Caco-2 (cell line): ENCODE measurements at regions not wholly inside any gene's neighbourhood (a gene's known extent, or its start where the extent isn't known, plus 50 kb on each side); places are given as distances from the start of the nearest gene placed in this dataset.
A peak's percentile ranks its signal among the peaks of the same experiment; 100 is the strongest.

Source experiments
- BruUV-seq: library from RNA; stranded (reverse); fragments of 400-500 nt; replicated peaks from 2 replicates; lab custom pipeline; 2021; lab: Mats Ljungman, UMichigan
- CTCF ChIA-PET: fragments of 300-600 bp; sonication (Branson Sonifier 250); formaldehyde crosslinking; loops from one replicate; lab custom pipeline; 2022; ENCODE audit warnings: antibody characterized with exemption; lab: Charles Lee
- POLR2A ChIA-PET: fragments of 300-600 bp; sonication (Branson Sonifier 250); formaldehyde crosslinking; loops from one replicate; lab custom pipeline; 2022; ENCODE audit warnings: antibody characterized with exemption; lab: Charles Lee
- DNase-seq, 2 experiments: peaks; one replicate each; pipeline versions ENCODE4 v3.0.0 to v3.0.0-alpha.2; 2020 to 2022
- H3K27me3 ChIP-seq: replicated peaks from 2 replicates; pipeline ENCODE4 v1.6.0; 2011; ENCODE audit warnings: low read length; ENCODE audit not compliant: control insufficient read depth, insufficient read depth
- H3K36me3 ChIP-seq: 2 replicates; pipeline ENCODE4 v1.5.1; 2011; ENCODE audit warnings: low read length; ENCODE audit not compliant: control insufficient read depth, insufficient read depth
- H3K4me1 ChIP-seq: fragments of 250-450 bp; sonication (Bioruptor Pico); 2 replicates; pipeline ENCODE4 v1.5.1; 2020; ENCODE audit warnings: mild to moderate bottlenecking
- H3K4me3 ChIP-seq: 2 replicates; pipeline ENCODE4 v1.5.1; 2011; ENCODE audit warnings: low read depth, mild to moderate bottlenecking, control low read depth, low read length
- H3K9me3 ChIP-seq: fragments of 250-450 bp; sonication (Bioruptor Pico); 2 replicates; pipeline ENCODE4 v1.5.1; 2020; ENCODE audit warnings: mild to moderate bottlenecking, moderate library complexity
- H3K27ac Mint-ChIP-seq: one replicate; pipeline ENCODE4 v1.8.0; 2022; ENCODE audit warnings: mixed read lengths; ENCODE audit not compliant: unreplicated experiment
- H3K27me3 Mint-ChIP-seq: one replicate; pipeline ENCODE4 v1.8.0; 2022; ENCODE audit warnings: mixed read lengths; ENCODE audit not compliant: insufficient read depth, unreplicated experiment
- H3K36me3 Mint-ChIP-seq: one replicate; pipeline ENCODE4 v1.8.0; 2022; ENCODE audit warnings: mild to moderate bottlenecking, mixed read lengths; ENCODE audit not compliant: insufficient read depth, unreplicated experiment
- H3K4me1 Mint-ChIP-seq: one replicate; pipeline ENCODE4 v1.8.0; 2022; ENCODE audit warnings: low read depth, mixed read lengths; ENCODE audit not compliant: unreplicated experiment
- H3K4me3 Mint-ChIP-seq: one replicate; pipeline ENCODE4 v1.8.0; 2022; ENCODE audit warnings: mild to moderate bottlenecking, moderate library complexity, mixed read lengths; ENCODE audit not compliant: unreplicated experiment
- H3K9me3 Mint-ChIP-seq: one replicate; pipeline ENCODE4 v1.8.0; 2022; ENCODE audit warnings: mixed read lengths; ENCODE audit not compliant: unreplicated experiment
- intact Hi-C: fragments of 100-400 bp; cut with micrococcal nuclease; formaldehyde crosslinking; loops from one replicate; pipeline ENCODE4 v1.10.0; 2022; ENCODE audit not compliant: unreplicated experiment
- TF ChIP-seq, protein P1 (sequence below), 2 experiments: fragments of 200-600 bp in 1 of 2; IDR thresholded peaks; 1 replicate in 1 of 2; 2 replicates in 1 of 2; pipeline versions ENCODE4 v1.5.1 to v1.8.0; 2011 to 2022; ENCODE audit warnings: antibody characterized with exemption in 1 of 2, control low read depth in 1 of 2, inconsistent platforms in 1 of 2, low read depth in 1 of 2, low read length in 1 of 2, mild to moderate bottlenecking in 1 of 2, moderate library complexity in 1 of 2; ENCODE audit not compliant: insufficient read depth in 1 of 2, severe bottlenecking in 1 of 2, unreplicated experiment in 1 of 2

DNA sequence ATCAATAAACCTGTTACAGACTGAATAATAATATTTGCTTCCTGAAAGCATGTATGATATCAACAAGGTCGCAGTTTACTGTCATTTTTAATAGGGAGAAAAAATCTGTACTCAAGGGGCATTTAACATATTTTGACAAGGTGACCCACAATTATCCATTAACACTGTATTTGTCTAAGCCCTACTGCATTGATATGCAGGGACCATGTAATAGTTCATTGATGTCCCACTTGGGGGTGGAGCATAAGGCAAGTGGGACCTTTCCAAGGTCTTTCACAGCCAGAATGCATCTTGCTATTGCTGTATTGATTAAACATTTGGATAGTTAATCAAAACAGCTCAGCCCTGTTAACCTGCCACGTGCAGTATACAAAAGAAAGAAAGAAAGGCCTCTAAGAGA lies 502.0 kb downstream of the NR2F1-AS1 start:
- H3K27me3 Mint-ChIP-seq, result no peaks in the 10 kb centered on the region
- H3K36me3 ChIP-seq, result no peaks in the 10 kb centered on the region
- DNase-seq, result no peak
- ChIA-PET POLR2A (no interaction called here), CTCF (no interaction called here)
- H3K27ac Mint-ChIP-seq, result no peak overlapping the region
- peaks cover 7% of the 10 kb centered on the region for H3K4me1 Mint-ChIP-seq
- H3K27me3 ChIP-seq, result no peaks in the 10 kb centered on the region
- H3K4me3 Mint-ChIP-seq, result no peak overlapping the region
- no TSS peak for BruUV-seq
- intact Hi-C loops, result no loop called here
- no peaks in the 10 kb centered on the region for H3K9me3 ChIP-seq
- no peaks in the 10 kb centered on the region for H3K9me3 Mint-ChIP-seq
- TF ChIP-seq, protein P1, sequence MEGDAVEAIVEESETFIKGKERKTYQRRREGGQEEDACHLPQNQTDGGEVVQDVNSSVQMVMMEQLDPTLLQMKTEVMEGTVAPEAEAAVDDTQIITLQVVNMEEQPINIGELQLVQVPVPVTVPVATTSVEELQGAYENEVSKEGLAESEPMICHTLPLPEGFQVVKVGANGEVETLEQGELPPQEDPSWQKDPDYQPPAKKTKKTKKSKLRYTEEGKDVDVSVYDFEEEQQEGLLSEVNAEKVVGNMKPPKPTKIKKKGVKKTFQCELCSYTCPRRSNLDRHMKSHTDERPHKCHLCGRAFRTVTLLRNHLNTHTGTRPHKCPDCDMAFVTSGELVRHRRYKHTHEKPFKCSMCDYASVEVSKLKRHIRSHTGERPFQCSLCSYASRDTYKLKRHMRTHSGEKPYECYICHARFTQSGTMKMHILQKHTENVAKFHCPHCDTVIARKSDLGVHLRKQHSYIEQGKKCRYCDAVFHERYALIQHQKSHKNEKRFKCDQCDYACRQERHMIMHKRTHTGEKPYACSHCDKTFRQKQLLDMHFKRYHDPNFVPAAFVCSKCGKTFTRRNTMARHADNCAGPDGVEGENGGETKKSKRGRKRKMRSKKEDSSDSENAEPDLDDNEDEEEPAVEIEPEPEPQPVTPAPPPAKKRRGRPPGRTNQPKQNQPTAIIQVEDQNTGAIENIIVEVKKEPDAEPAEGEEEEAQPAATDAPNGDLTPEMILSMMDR (IDR thresholded peaks at IDR 0.05; ENCODE audit: insufficient read depth in 1 of 2, low read depth in 1 of 2, low read length in 1 of 2, severe bottlenecking in 1 of 2, unreplicated experiment in 1 of 2), result no peak
- H3K36me3 Mint-ChIP-seq, result no peaks in the 10 kb centered on the region
- no peak overlapping the region for H3K4me3 ChIP-seq
- H3K4me1 ChIP-seq, result peaks cover 14% of the 10 kb centered on the region; the same call in 1 of the 2 replicates

DNA sequence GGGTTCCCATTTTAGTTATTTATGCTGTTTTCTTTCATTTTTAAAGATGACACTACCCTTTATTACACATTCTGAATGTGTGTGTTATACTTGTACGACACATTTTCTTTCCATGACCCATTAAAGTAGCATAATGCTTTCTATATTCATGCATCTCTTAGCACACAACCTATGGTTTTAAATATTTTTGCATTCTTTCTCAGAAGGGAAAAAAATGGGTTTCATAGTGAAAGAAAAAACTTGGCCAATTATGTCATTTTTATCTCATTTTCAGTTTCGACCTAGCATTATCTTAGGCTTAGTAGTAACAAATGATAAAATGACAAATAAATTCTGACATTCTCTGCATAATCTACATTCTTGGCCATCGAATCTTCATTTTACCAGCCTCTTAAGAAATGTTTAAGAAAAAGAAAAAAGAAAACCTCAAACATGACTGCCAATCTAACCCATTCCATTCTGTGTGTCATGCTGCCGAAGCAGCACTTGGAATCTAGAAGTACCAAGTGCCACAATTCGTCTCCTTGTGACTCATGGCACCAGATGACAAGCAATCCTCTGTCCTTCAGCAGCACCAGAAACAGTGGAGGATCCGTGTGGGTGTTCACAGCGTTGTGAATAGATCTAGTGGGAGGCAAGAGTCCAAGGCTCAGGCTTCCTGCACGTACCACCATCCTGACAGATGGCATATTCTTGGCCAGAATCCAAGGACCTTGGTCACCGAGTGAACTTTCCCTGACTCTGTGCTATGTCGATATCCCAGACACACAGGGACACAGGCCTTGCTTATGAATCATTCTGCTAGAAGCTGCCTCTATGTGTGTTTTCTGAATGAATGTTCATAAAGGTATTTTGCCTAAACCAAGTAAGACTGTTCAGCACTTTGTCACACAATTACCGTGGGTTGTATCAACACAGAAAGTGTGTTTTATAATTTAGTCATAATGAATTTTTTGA lies 502.7 kb downstream of the NR2F1-AS1 start:
- Histone ChIP-seq H3K4me1 (peaks cover 14% of the 10 kb centered on the region; the same call in 1 of the 2 replicates), H3K27me3 (no peaks in the 10 kb centered on the region), H3K9me3 (no peaks in the 10 kb centered on the region), H3K4me3 (no peak overlapping the region), H3K36me3 (no peaks in the 10 kb centered on the region)
- H3K36me3 Mint-ChIP-seq, result no peaks in the 10 kb centered on the region
- no peaks in the 10 kb centered on the region for H3K27me3 Mint-ChIP-seq
- DNase-seq, result peak in 1 of 2 experiments; percentile 45
- no TSS peak for BruUV-seq
- intact Hi-C loops, result no loop called here
- no peak overlapping the region for H3K27ac Mint-ChIP-seq
- TF ChIP-seq, protein P1 (IDR thresholded peaks at IDR 0.05; ENCODE audit: insufficient read depth in 1 of 2, low read depth in 1 of 2, low read length in 1 of 2, severe bottlenecking in 1 of 2, unreplicated experiment in 1 of 2), result no peak
- H3K4me3 Mint-ChIP-seq, result no peak overlapping the region
- no peaks in the 10 kb centered on the region for H3K9me3 Mint-ChIP-seq
- H3K4me1 Mint-ChIP-seq, result peaks cover 7% of the 10 kb centered on the region
- POLR2A ChIA-PET, result no interaction called here
- CTCF ChIA-PET, result no interaction called here

DNA sequence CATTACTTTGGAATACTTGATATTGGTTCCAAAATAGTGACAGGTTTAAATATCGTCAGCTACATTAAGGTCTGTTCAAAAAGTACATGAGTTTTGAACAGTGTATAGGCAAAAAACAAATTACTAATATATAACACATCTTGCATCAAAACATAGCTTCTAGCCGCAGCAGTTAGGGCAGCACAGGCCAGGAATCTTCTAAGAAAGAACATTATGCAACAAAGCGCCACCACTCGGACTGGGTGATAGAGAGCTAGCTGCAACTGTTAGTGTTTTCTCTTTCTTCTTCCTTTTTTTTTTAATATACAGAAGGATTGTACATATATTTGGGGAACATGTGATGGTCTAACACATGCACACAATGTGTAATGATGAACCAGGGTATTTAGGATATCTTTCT lies 504.5 kb downstream of the NR2F1-AS1 start:
- no peaks in the 10 kb centered on the region for H3K9me3 Mint-ChIP-seq
- TF ChIP-seq, protein P1 (IDR thresholded peaks at IDR 0.05; ENCODE audit: insufficient read depth in 1 of 2, low read depth in 1 of 2, low read length in 1 of 2, severe bottlenecking in 1 of 2, unreplicated experiment in 1 of 2), result no peak
- no peaks in the 10 kb centered on the region for H3K36me3 ChIP-seq
- no peak overlapping the region for H3K4me3 ChIP-seq
- no peaks in the 10 kb centered on the region for H3K9me3 ChIP-seq
- no peaks in the 10 kb centered on the region for H3K36me3 Mint-ChIP-seq
- no TSS peak for BruUV-seq
- peaks cover 14% of the 10 kb centered on the region; the same call in 1 of the 2 replicates for H3K4me1 ChIP-seq
- H3K27me3 ChIP-seq, result no peaks in the 10 kb centered on the region
- H3K27ac Mint-ChIP-seq, result no peak overlapping the region
- POLR2A ChIA-PET, result no interaction called here
- CTCF ChIA-PET, result no interaction called here
- no peak overlapping the region for H3K4me3 Mint-ChIP-seq
- peaks cover 7% of the 10 kb centered on the region for H3K4me1 Mint-ChIP-seq
- no peaks in the 10 kb centered on the region for H3K27me3 Mint-ChIP-seq
- intact Hi-C loops, result no loop called here
- DNase-seq, result no peak
